HepG2 (cell line): ENCODE measurements at regions not wholly inside any gene's neighbourhood (a gene's known extent, or its start where the extent isn't known, plus 50 kb on each side); places are given as distances from the start of the nearest gene placed in this dataset.

Experiments used
- ATAC-seq: fragments of 200-7000 bp; cut with Tn5 transposase; 3 replicates; pipeline ENCODE4 v1.9.1; 2020; ENCODE audit warnings: mild to moderate bottlenecking, moderate library complexity
- BruUV-seq: library from RNA; stranded (reverse); fragments of 400-500 nt; replicated peaks from 2 replicates; lab custom pipeline; 2021; lab: Mats Ljungman, UMichigan
- CTCF ChIA-PET: fragments of 300-600 bp; formaldehyde crosslinking; extraction: SDS; loops from one replicate; lab custom pipeline; 2021; ENCODE audit warnings: low total read pairs, inconsistent platforms, low intra/inter-chr PET ratio; lab: Yijun Ruan, JAX
- POLR2A ChIA-PET: fragments of 350-600 bp; sonication (Branson Sonifier 250); formaldehyde crosslinking; loops from one replicate; lab custom pipeline; 2020; ENCODE audit warnings: antibody characterized with exemption, inconsistent platforms; lab: Yijun Ruan, JAX
- DNase-seq: peaks from one replicate; pipeline ENCODE4 v3.0.0-alpha.2; 2015; ENCODE audit warnings: low spot score
- FAIRE-seq: peaks from 3 replicates; lab custom pipeline; 2011; peaks lifted over from hg19 to GRCh38; lab: Jason Lieb, UNC
- H2AFZ ChIP-seq: one replicate; pipeline ENCODE4 v1.6.1; 2011; ENCODE audit warnings: low read length, inconsistent platforms
- H3K27ac ChIP-seq: fragments of 300-600 bp; 3 replicates; pipeline ENCODE4 v1.8.0; 2011; ENCODE audit warnings: mixed run types, mild to moderate bottlenecking, mixed read lengths, low read length, inconsistent platforms; ENCODE audit not compliant: insufficient read depth; ENCODE audit errors: extremely low read length
- H3K27me3 ChIP-seq, 2 experiments: fragments of 200-600 bp in 1 of 2; 2 replicates in 1 of 2; 3 replicates in 1 of 2; pipeline versions ENCODE4 v1.6.0 to v1.8.0; 2011; ENCODE audit warnings: low read length in 2 of 2, mild to moderate bottlenecking in 2 of 2, moderate library complexity in 2 of 2, inconsistent platforms in 1 of 2; ENCODE audit not compliant: insufficient read depth in 2 of 2, control insufficient read depth in 1 of 2
- H3K36me3 ChIP-seq, 2 experiments: fragments of 200-600 bp in 1 of 2; replicated peaks in 1 of 2; 2 replicates in 1 of 2; 3 replicates in 1 of 2; pipeline versions ENCODE4 v1.5.1 to v1.8.0; 2011; ENCODE audit warnings: low read length in 2 of 2, inconsistent platforms in 1 of 2; ENCODE audit not compliant: insufficient read depth in 2 of 2, control insufficient read depth in 1 of 2
- H3K4me1 ChIP-seq: 2 replicates; pipeline ENCODE4 v1.5.1; 2012; ENCODE audit warnings: low read length, inconsistent platforms; ENCODE audit not compliant: insufficient read depth
- H3K4me2 ChIP-seq: 2 replicates; pipeline ENCODE4 v1.6.0; 2011; ENCODE audit warnings: low read depth, low read length, inconsistent platforms
- H3K4me3 ChIP-seq, 3 experiments: fragments of 200-600 bp in 1 of 3; sonication (generic), shearing (Covaris generic) in 1 of 3; replicated peaks in 1 of 3; 2 replicates each; pipeline ENCODE4 v1.5.1; 2011 to 2016; ENCODE audit warnings: low read length in 3 of 3, inconsistent platforms in 2 of 3, low read depth in 2 of 3, mild to moderate bottlenecking in 2 of 3, control low read depth in 1 of 3, mixed read lengths in 1 of 3; ENCODE audit not compliant: insufficient read depth in 1 of 3
- H3K79me2 ChIP-seq: one replicate; pipeline ENCODE4 v1.6.1; 2011; ENCODE audit warnings: low read length, inconsistent platforms; ENCODE audit not compliant: insufficient read depth
- H3K9ac ChIP-seq: 2 replicates; pipeline ENCODE4 v1.6.0; 2011; ENCODE audit warnings: mild to moderate bottlenecking, low read depth, low read length, inconsistent platforms; ENCODE audit not compliant: insufficient read depth
- H3K9me3 ChIP-seq: 2 replicates; pipeline ENCODE4 v1.5.1; 2012; ENCODE audit warnings: mild to moderate bottlenecking, low read length
- H4K20me1 ChIP-seq: 2 replicates; pipeline ENCODE4 v1.6.0; 2011; ENCODE audit warnings: inconsistent platforms, mild to moderate bottlenecking, low read length, moderate library complexity; ENCODE audit not compliant: insufficient read depth
- GTF3A ChIP-seq: sonication (generic); formaldehyde crosslinking; conservative IDR thresholded peaks from 2 replicates; pipeline ENCODE4 v1.4.0; 2020; ENCODE audit warnings: mild to moderate bottlenecking, missing genetic modification reagents
- GZF1 ChIP-seq: sonication (generic); formaldehyde crosslinking; IDR thresholded peaks from 2 replicates; pipeline ENCODE4 v1.5.1; 2020; ENCODE audit warnings: mild to moderate bottlenecking, missing genetic modification reagents
- JUN ChIP-seq: sonication (generic); formaldehyde crosslinking; IDR thresholded peaks from 2 replicates; pipeline ENCODE4 v1.4.0; 2020; ENCODE audit warnings: mild to moderate bottlenecking, missing genetic modification reagents
- KLF16 ChIP-seq, 2 experiments: sonication (generic) in 1 of 2; formaldehyde crosslinking in 1 of 2; IDR thresholded peaks; 2 replicates each; pipeline versions ENCODE4 v1.6.1 to v1.8.0; 2016 to 2023; ENCODE audit warnings: missing genetic modification reagents in 2 of 2, missing compliant biosample characterization in 1 of 2
- MAFF ChIP-seq: IDR thresholded peaks from 2 replicates; pipeline ENCODE4 v1.6.1; 2011; ENCODE audit warnings: low read depth, low read length, improper control_type of control experiment
- MBNL3 ChIP-seq: fragments of 250-450 bp; sonication (Bioruptor Pico); conservative IDR thresholded peaks from 2 replicates; pipeline ENCODE4 v1.8.0; 2022; ENCODE audit warnings: mild to moderate bottlenecking, inconsistent platforms
- MIER3 ChIP-seq: IDR thresholded peaks from 2 replicates; pipeline ENCODE4 v1.6.1; 2016; ENCODE audit warnings: missing compliant biosample characterization, borderline replicate concordance
- NAIF1 ChIP-seq: sonication (generic); formaldehyde crosslinking; IDR thresholded peaks from 2 replicates; pipeline ENCODE4 v1.5.0; 2020; ENCODE audit warnings: mild to moderate bottlenecking, missing genetic modification reagents, borderline replicate concordance
- NKX3-1 ChIP-seq: sonication (generic); formaldehyde crosslinking; IDR thresholded peaks from 2 replicates; pipeline ENCODE4 v1.5.0; 2020; ENCODE audit warnings: missing genetic modification reagents
- POLR2AphosphoS5 ChIP-seq: IDR thresholded peaks from 2 replicates; pipeline ENCODE4 v1.6.1; 2012; ENCODE audit warnings: low read depth, low read length
- RCOR2 ChIP-seq: IDR thresholded peaks from 2 replicates; pipeline ENCODE4 v1.6.1; 2016; ENCODE audit warnings: missing biosample characterization, missing genetic modification reagents
- SOX13 ChIP-seq, 3 experiments: fragments of 450-650 bp in 1 of 3; sonication (generic) in 1 of 3; formaldehyde crosslinking in 1 of 3; IDR thresholded peaks in 2 of 3; conservative IDR thresholded peaks in 1 of 3; 2 replicates each; pipeline versions ENCODE4 v1.5.0 to v1.6.1; 2016 to 2020; ENCODE audit warnings: antibody characterized with exemption in 1 of 3, mild to moderate bottlenecking in 1 of 3, missing compliant biosample characterization in 1 of 3, missing genetic modification reagents in 1 of 3, moderate library complexity in 1 of 3
- SP5 ChIP-seq: IDR thresholded peaks from 2 replicates; pipeline ENCODE4 v1.6.1; 2016; ENCODE audit warnings: low read depth, borderline replicate concordance
- ZFYVE20 ChIP-seq: sonication (generic); formaldehyde crosslinking; IDR thresholded peaks from 2 replicates; pipeline ENCODE4 v1.8.0; 2023; ENCODE audit warnings: low read depth, mild to moderate bottlenecking, moderate library complexity, missing genetic modification reagents, borderline replicate concordance
- ZNF44 ChIP-seq: sonication (generic); formaldehyde crosslinking; IDR thresholded peaks from 2 replicates; pipeline ENCODE4 v1.5.1; 2020; ENCODE audit warnings: mild to moderate bottlenecking, missing genetic modification reagents
- ZNF616 ChIP-seq: sonication (generic); formaldehyde crosslinking; IDR thresholded peaks from 2 replicates; pipeline ENCODE4 v1.5.0; 2020; ENCODE audit warnings: low read depth, mild to moderate bottlenecking, missing genetic modification reagents
- ZNF670 ChIP-seq: sonication (generic); formaldehyde crosslinking; IDR thresholded peaks from 2 replicates; pipeline ENCODE4 v1.8.0; 2022; ENCODE audit warnings: mild to moderate bottlenecking, missing genetic modification reagents, borderline replicate concordance
- WGBS: methylation state at CpG from one replicate; pipeline ENCODE4 v1.1.6; 2017; ENCODE audit warnings: low lambda C conversion rate; 5-methylcytosine and 5-hydroxymethylcytosine counted together
- in situ Hi-C: cut with HindIII; loops from 2 replicates; pipeline ENCODE4 v1.10.0; 2017; ENCODE audit warnings: low pct_unique_long_range_greater_than_20kb; ENCODE audit not compliant: extremely low pct_ligation_motif_present
- intact Hi-C: fragments of 100-400 bp; cut with micrococcal nuclease; formaldehyde crosslinking; loops from one replicate; pipeline ENCODE4 v1.10.0; 2022; ENCODE audit not compliant: unreplicated experiment
- TF ChIP-seq, protein P1 (sequence below): sonication (generic); formaldehyde crosslinking; IDR thresholded peaks from 2 replicates; pipeline ENCODE4 v1.4.0; 2020; ENCODE audit warnings: mild to moderate bottlenecking, missing genetic modification reagents
- TF ChIP-seq, protein P2 (sequence below): IDR thresholded peaks from 2 replicates; pipeline ENCODE4 v1.6.1; 2012; ENCODE audit warnings: inconsistent platforms
- TF ChIP-seq, protein P3 (sequence below): IDR thresholded peaks from 2 replicates; pipeline ENCODE4 v1.6.1; 2012; ENCODE audit warnings: low read depth, low read length, improper control_type of control experiment

DNA sequence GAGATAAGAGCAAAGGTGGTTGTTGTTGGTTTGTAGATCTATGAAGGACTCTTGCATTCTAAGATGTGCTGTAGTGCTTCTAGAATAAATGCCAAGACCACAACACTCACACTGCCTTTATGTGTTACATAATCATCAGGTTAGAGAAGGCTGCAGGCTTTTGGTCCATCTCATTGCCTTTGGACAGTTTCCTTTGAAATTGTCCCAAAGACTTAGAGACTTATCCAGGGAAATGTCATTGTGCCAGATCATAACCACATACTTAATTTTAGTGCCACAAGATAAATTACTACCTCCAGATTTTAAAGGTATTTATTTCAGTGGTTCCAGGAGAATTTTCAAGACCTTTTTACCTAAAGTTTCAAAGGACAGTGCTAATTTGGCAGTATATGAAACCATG, 666.6 kb upstream of the CITED2 start:
- Histone ChIP-seq H3K79me2 (no peaks in the 10 kb centered on the region), H2AFZ (no peak overlapping the region), H4K20me1 (no peaks in the 10 kb centered on the region), H3K9ac (no peak overlapping the region), H3K4me3 (no peak overlapping the region), H3K27me3 (no peaks in the 10 kb centered on the region), H3K4me1 (no peaks in the 10 kb centered on the region), H3K27ac (no peak overlapping the region), H3K9me3 (peaks cover 16% of the 10 kb centered on the region), H3K36me3 (no peaks in the 10 kb centered on the region), H3K4me2 (no peak overlapping the region)
- intact Hi-C loops (no loop called here), in situ Hi-C loops (no loop called here)
- ChIA-PET CTCF (no interaction called here), POLR2A (no interaction called here)
- ATAC-seq (no peak), DNase-seq (no peak), FAIRE-seq (no peak)
- no peak for TF ChIP-seq ZNF44 (CRISPR knock-in tag)
- TF ChIP-seq, protein P1, sequence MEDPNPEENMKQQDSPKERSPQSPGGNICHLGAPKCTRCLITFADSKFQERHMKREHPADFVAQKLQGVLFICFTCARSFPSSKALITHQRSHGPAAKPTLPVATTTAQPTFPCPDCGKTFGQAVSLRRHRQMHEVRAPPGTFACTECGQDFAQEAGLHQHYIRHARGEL (CRISPR knock-in tag) = no peak
- TF ChIP-seq ZFYVE20 = no peak
- TF ChIP-seq MBNL3 (CRISPR knock-in tag) = no peak
- no peak for TF ChIP-seq KLF16 (CRISPR knock-in tag; IDR thresholded peaks at IDR 0.05)
- TF ChIP-seq JUN (CRISPR knock-in tag) = no peak
- TF ChIP-seq POLR2AphosphoS5 = no peak
- TF ChIP-seq, protein P2, sequence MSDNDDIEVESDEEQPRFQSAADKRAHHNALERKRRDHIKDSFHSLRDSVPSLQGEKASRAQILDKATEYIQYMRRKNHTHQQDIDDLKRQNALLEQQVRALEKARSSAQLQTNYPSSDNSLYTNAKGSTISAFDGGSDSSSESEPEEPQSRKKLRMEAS = no peak
- BruUV-seq = no TSS peak

DNA sequence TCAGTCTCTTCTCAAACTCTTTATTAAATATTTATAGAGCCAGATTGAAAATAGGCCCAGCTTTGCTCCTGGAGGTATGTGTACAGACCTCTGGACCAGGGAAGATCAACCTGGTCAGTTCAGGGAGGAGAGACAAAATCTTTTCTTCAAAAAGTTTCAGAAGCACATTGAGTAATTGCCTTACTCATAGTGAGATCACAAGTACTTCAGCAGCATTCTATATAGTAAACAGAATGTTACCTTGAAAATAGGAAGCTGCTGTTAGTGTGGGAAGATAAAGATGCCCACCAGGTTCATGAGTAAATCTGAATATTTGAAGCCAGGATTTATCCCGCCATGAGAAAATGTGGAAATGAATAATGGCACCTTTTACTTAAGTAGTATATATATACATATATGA, 665.9 kb upstream of the CITED2 start:
- BruUV-seq = no TSS peak
- Histone ChIP-seq H3K4me2 (no peak overlapping the region), H3K9me3 (peaks cover 21% of the 10 kb centered on the region), H3K36me3 (no peaks in the 10 kb centered on the region), H3K4me1 (no peaks in the 10 kb centered on the region), H2AFZ (no peak overlapping the region), H3K4me3 (no peak overlapping the region), H4K20me1 (no peaks in the 10 kb centered on the region), H3K9ac (no peak overlapping the region), H3K27me3 (no peaks in the 10 kb centered on the region), H3K27ac (no peak overlapping the region), H3K79me2 (no peaks in the 10 kb centered on the region)
- DNase-seq = no peak
- FAIRE-seq = no peak
- no peak for TF ChIP-seq SOX13 (IDR thresholded peaks at IDR 0.05)
- no peak for TF ChIP-seq SOX13 (CRISPR knock-in tag; conservative IDR thresholded peaks at IDR 0.05 in 1 of 2, IDR thresholded peaks at IDR 0.05 in 1 of 2)
- TF ChIP-seq ZNF670 (CRISPR knock-in tag) = no peak
- no peak for TF ChIP-seq MIER3 (CRISPR knock-in tag)
- TF ChIP-seq GTF3A (CRISPR knock-in tag) = no peak
- no peak for TF ChIP-seq NKX3-1 (CRISPR knock-in tag)
- TF ChIP-seq ZNF616 = no peak
- TF ChIP-seq ZFYVE20 = no peak
- TF ChIP-seq NAIF1 (CRISPR knock-in tag) = no peak
- TF ChIP-seq SP5 = no peak
- TF ChIP-seq, protein P3, sequence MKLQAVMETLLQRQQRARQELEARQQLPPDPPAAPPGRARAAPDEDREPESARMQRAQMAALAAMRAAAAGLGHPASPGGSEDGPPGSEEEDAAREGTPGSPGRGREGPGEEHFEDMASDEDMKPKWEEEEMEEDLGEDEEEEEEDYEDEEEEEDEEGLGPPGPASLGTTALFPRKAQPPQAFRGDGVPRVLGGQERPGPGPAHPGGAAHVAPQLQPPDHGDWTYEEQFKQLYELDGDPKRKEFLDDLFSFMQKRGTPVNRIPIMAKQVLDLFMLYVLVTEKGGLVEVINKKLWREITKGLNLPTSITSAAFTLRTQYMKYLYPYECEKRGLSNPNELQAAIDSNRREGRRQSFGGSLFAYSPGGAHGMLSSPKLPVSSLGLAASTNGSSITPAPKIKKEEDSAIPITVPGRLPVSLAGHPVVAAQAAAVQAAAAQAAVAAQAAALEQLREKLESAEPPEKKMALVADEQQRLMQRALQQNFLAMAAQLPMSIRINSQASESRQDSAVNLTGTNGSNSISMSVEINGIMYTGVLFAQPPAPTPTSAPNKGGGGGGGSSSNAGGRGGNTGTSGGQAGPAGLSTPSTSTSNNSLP = no peak
- no peak for TF ChIP-seq RCOR2 (CRISPR knock-in tag)
- TF ChIP-seq GZF1 (CRISPR knock-in tag) = no peak
- TF ChIP-seq MAFF = no peak
- 0% methylated on average over 1 of the region's 1 CpG for WGBS
- intact Hi-C loops (no loop called here), in situ Hi-C loops (no loop called here)
- POLR2A ChIA-PET = no interaction called here
- CTCF ChIA-PET = no interaction called here
- ATAC-seq = no peak
